ENCODE measurements at regions not wholly inside any gene's neighbourhood (a gene's known extent, or its start where the extent isn't known, plus 50 kb on each side); places are given as distances from the start of the nearest gene placed in this dataset.

GRCh38 chr2:59191781-59192180 lies 950.7 kb upstream of the FANCL start:
- no peak for TF ChIP-seq CTCF (IDR thresholded peaks at IDR 0.05; ENCODE audit: low read length)
- no peak for TF ChIP-seq EZH2 (optimal IDR thresholded peaks at IDR 0.05; ENCODE audit: low read depth, low read length)

Data from MM.1S (cell line).